Smooth muscle cell (in vitro differentiated cells): ENCODE measurements at regions not wholly inside any gene's neighbourhood (a gene's known extent, or its start where the extent isn't known, plus 50 kb on each side); places are given as distances from the start of the nearest gene placed in this dataset.
"Not testable (repeated sequence)": the region's sequence is repeated elsewhere in the genome, so short reads cannot be mapped to it uniquely, and the experiment has no call there.

Experiments
- DNase-seq: peaks from one replicate; lab custom pipeline; 2025; ENCODE audit not compliant: unreplicated experiment; lab: John Stamatoyannopoulos, UW
- H2AFZ ChIP-seq: fragments of 200-600 bp; sonication (generic); 2 replicates; pipeline ENCODE4 v1.6.0; 2016; ENCODE audit warnings: antibody characterized with exemption, low read depth, mild to moderate bottlenecking
- H3F3A ChIP-seq: fragments of 200-600 bp; sonication (generic); 2 replicates; pipeline ENCODE4 v1.6.0; 2017; ENCODE audit warnings: antibody characterized with exemption, low read depth
- H3K27ac ChIP-seq: fragments of 200-600 bp; sonication (generic); 2 replicates; pipeline ENCODE4 v1.5.1; 2016; ENCODE audit warnings: low read depth, mild to moderate bottlenecking
- H3K27me3 ChIP-seq: fragments of 200-600 bp; sonication (generic); 2 replicates; pipeline ENCODE4 v1.6.1; 2016; ENCODE audit warnings: low read depth, mild to moderate bottlenecking
- H3K36me3 ChIP-seq: fragments of 200-600 bp; sonication (generic); 2 replicates; pipeline ENCODE4 v1.5.1; 2016; ENCODE audit warnings: low read depth
- H3K4me1 ChIP-seq: fragments of 200-600 bp; sonication (generic); 2 replicates; pipeline ENCODE4 v1.5.1; 2016; ENCODE audit warnings: low read depth
- H3K4me2 ChIP-seq: fragments of 200-600 bp; sonication (generic); 2 replicates; pipeline ENCODE4 v1.6.0; 2016; ENCODE audit warnings: mild to moderate bottlenecking
- H3K4me3 ChIP-seq: fragments of 200-600 bp; sonication (generic); 2 replicates; pipeline ENCODE4 v1.5.1; 2016; ENCODE audit warnings: mild to moderate bottlenecking
- H3K79me2 ChIP-seq: fragments of 200-600 bp; sonication (generic); 2 replicates; pipeline ENCODE4 v1.6.0; 2016; ENCODE audit warnings: low read depth, mild to moderate bottlenecking
- H3K9ac ChIP-seq: fragments of 200-600 bp; sonication (generic); 2 replicates; pipeline ENCODE4 v1.6.0; 2016; ENCODE audit warnings: low read depth
- H3K9me3 ChIP-seq: fragments of 200-600 bp; sonication (generic); replicated peaks from 2 replicates; pipeline ENCODE4 v1.5.1; 2016; ENCODE audit warnings: low read depth
- H4K20me1 ChIP-seq: fragments of 200-600 bp; sonication (generic); 2 replicates; pipeline ENCODE4 v1.6.0; 2016; ENCODE audit warnings: low read depth
- WGBS: methylation state at CpG from one replicate; pipeline ENCODE4 v1.1.7; 2016; ENCODE audit warnings: low lambda C conversion rate; 5-methylcytosine and 5-hydroxymethylcytosine counted together
- TF ChIP-seq, protein P1 (sequence below): fragments of 200-600 bp; sonication (generic); IDR thresholded peaks from 2 replicates; pipeline ENCODE4 v1.5.1; 2017; ENCODE audit warnings: borderline replicate concordance, mild to moderate bottlenecking, antibody characterized with exemption; ENCODE audit not compliant: insufficient read depth, poor library complexity, severe bottlenecking

DNA sequence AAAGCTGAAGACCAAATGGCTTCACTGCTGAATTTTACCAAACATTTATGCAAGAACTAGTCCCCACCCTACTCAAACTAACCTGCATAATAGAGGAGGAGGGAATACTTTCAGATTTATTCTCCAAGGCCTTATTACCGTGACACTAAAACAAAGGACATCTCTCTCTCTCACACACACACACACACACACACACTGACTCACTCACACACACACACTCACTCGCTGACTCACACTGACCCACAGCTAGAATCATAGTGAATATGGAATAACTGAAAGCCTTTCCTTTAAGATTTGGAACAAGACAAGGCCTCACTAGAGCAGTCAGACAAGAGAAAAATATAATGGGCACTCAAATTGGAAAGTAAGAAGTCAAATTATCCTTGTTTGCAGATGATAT is 1014.1 kb downstream of the TMTC2 start:
- Histone ChIP-seq H3K27me3 (no peaks in the 10 kb centered on the region), H4K20me1 (no peaks in the 10 kb centered on the region), H3K9ac (no peak overlapping the region), H3K4me3 (no peak overlapping the region), H3K36me3 (no peaks in the 10 kb centered on the region), H2AFZ (no peak overlapping the region), H3K4me1 (no peaks in the 10 kb centered on the region), H3F3A (no peaks in the 10 kb centered on the region), H3K4me2 (no peak overlapping the region), H3K27ac (no peak overlapping the region), H3K79me2 (no peaks in the 10 kb centered on the region), H3K9me3 (no peaks in the 10 kb centered on the region)
- TF ChIP-seq, protein P1, sequence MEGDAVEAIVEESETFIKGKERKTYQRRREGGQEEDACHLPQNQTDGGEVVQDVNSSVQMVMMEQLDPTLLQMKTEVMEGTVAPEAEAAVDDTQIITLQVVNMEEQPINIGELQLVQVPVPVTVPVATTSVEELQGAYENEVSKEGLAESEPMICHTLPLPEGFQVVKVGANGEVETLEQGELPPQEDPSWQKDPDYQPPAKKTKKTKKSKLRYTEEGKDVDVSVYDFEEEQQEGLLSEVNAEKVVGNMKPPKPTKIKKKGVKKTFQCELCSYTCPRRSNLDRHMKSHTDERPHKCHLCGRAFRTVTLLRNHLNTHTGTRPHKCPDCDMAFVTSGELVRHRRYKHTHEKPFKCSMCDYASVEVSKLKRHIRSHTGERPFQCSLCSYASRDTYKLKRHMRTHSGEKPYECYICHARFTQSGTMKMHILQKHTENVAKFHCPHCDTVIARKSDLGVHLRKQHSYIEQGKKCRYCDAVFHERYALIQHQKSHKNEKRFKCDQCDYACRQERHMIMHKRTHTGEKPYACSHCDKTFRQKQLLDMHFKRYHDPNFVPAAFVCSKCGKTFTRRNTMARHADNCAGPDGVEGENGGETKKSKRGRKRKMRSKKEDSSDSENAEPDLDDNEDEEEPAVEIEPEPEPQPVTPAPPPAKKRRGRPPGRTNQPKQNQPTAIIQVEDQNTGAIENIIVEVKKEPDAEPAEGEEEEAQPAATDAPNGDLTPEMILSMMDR = no peak
- no peak for DNase-seq
- 65% methylated on average over 2 of the region's 2 CpGs for WGBS

DNA sequence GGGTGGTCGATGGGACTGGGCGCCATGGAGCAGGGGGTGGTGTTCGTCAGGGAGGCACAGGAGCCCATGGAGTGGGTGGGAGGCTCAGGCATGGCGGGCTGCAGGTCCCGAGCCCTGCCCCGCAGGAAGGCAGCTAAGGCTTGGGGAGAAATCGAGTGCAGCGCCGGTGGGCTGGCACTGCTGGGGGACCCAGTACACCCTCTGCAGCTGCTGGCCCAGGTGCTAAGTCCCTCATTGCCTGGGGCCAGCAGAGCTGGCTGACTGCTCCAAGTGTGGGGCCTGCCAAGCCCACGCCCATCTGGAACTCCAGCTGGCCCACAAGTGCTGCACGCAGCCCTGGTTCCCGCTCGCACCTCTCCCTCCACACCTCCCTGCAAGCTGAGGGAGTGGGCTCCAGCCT is 1009.6 kb downstream of the TMTC2 start:
- not testable (repeated sequence) for H3K9me3 ChIP-seq, H3K9ac ChIP-seq, H3K27ac ChIP-seq, DNase-seq, H3K4me2 ChIP-seq, H3K36me3 ChIP-seq, H3K4me1 ChIP-seq, H3K27me3 ChIP-seq, H3K79me2 ChIP-seq, H2AFZ ChIP-seq, H3K4me3 ChIP-seq, H3F3A ChIP-seq, H4K20me1 ChIP-seq
- WGBS = 93% methylated on average over 13 of the region's 13 CpGs

DNA sequence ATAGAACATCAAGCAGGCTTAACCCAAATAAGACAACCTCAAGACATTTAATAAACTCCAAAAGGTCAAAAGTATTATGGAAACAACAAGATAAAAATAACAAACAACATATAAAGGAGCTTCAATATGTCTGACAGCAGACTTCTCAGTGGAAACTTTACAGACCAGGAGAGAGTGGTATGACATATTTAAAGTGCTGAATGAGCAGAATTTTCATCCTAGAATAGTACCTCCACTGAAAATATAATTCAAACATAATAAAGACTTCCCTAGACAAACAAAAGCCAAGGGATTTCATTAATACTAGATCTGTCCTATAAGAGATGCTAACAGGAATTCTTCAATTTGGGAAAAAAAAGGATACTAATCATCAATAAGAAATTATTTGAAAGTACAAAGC is 1005.0 kb downstream of the TMTC2 start:
- no peak overlapping the region for H3K9ac ChIP-seq
- H3K4me2 ChIP-seq = no peak overlapping the region
- H3K36me3 ChIP-seq = no peaks in the 10 kb centered on the region
- H3K27ac ChIP-seq = no peak overlapping the region
- H3F3A ChIP-seq = no peaks in the 10 kb centered on the region
- DNase-seq = no peak
- TF ChIP-seq, protein P1 = no peak
- H3K4me3 ChIP-seq = no peak overlapping the region
- H3K79me2 ChIP-seq = no peaks in the 10 kb centered on the region
- no peaks in the 10 kb centered on the region for H3K27me3 ChIP-seq
- H3K4me1 ChIP-seq = no peaks in the 10 kb centered on the region
- H4K20me1 ChIP-seq = no peaks in the 10 kb centered on the region
- no peaks in the 10 kb centered on the region for H3K9me3 ChIP-seq
- H2AFZ ChIP-seq = no peak overlapping the region

DNA sequence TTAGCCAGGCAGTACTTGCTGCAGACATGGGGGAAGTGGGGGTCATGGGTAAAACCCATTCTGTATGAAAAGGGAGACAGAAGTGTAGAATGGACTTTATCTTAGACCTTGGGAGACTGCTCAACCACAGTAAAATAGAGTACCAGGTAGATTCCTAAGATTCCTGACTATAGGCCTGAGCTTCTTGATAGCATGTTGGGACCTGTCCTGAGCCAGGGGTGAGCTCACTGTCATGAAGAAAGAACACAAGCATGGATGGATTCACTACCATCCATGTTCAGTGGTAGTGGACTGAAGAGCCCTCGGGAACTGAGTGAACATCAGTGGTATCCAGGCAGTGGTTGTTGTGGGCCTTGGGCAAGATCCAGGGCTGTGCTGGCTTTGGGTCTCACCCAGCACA is 1003.8 kb downstream of the TMTC2 start:
- Histone ChIP-seq H2AFZ (no peak overlapping the region), H3K9ac (no peak overlapping the region), H3K27me3 (no peaks in the 10 kb centered on the region), H3K9me3 (no peaks in the 10 kb centered on the region), H3K4me3 (no peak overlapping the region), H3K27ac (no peak overlapping the region), H3F3A (no peaks in the 10 kb centered on the region), H4K20me1 (no peaks in the 10 kb centered on the region), H3K4me1 (no peaks in the 10 kb centered on the region), H3K36me3 (no peaks in the 10 kb centered on the region), H3K4me2 (no peak overlapping the region), H3K79me2 (no peaks in the 10 kb centered on the region)
- no peak for DNase-seq
- 89% methylated on average over 1 of the region's 1 CpG for whole genome bisulfite sequencing
- TF ChIP-seq, protein P1 = no peak
